ENCODE measurements at regions not wholly inside any gene's neighbourhood (a gene's known extent, or its start where the extent isn't known, plus 50 kb on each side); places are given as distances from the start of the nearest gene placed in this dataset.

DNA sequence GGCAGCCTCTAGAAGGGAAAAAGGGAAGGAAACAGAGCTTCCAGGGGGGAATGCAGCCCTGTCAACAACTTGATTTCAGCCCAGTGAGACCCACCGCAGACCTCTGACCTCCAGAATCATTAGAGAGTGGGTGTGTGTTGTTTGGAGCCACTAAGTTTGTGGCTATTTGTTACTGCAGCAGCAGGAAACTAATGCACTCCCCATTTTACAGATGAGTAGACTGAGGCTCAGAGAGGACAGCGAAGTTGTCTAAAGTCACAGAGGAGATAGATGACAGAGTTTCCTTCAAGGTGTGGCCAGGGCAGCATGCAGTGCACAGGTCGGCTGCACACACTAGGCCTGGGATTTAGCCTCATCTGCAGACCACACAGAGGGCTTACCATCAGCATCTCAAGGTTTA, 81.8 kb upstream of the ALDH1L1 start:
- TF ChIP-seq, protein P1, sequence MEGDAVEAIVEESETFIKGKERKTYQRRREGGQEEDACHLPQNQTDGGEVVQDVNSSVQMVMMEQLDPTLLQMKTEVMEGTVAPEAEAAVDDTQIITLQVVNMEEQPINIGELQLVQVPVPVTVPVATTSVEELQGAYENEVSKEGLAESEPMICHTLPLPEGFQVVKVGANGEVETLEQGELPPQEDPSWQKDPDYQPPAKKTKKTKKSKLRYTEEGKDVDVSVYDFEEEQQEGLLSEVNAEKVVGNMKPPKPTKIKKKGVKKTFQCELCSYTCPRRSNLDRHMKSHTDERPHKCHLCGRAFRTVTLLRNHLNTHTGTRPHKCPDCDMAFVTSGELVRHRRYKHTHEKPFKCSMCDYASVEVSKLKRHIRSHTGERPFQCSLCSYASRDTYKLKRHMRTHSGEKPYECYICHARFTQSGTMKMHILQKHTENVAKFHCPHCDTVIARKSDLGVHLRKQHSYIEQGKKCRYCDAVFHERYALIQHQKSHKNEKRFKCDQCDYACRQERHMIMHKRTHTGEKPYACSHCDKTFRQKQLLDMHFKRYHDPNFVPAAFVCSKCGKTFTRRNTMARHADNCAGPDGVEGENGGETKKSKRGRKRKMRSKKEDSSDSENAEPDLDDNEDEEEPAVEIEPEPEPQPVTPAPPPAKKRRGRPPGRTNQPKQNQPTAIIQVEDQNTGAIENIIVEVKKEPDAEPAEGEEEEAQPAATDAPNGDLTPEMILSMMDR (IDR thresholded peaks at IDR 0.05; ENCODE audit: insufficient read depth, low read depth, low read length): no peak
- no peak for TF ChIP-seq EZH2 (IDR thresholded peaks at IDR 0.05; ENCODE audit: insufficient read depth, low read length)

All from astrocyte (in vitro differentiated cells and primary cell).